Thymus (tissue), 11 donors: ENCODE measurements at regions not wholly inside any gene's neighbourhood (a gene's known extent, or its start where the extent isn't known, plus 50 kb on each side); places are given as distances from the start of the nearest gene placed in this dataset.

Experiments
- DNase-seq, 9 donors: peaks; one replicate each; pipeline ENCODE4 v3.0.0-alpha.2; 2013; ENCODE audit warnings: low spot score in 9 of 9, low read depth in 6 of 9, missing footprints in 1 of 9
- H3K27ac ChIP-seq, 2 donors: one replicate each; pipeline ENCODE4 v1.5.1; 2013; ENCODE audit warnings: control low read depth in 1 of 2, low read depth in 1 of 2, low read length in 1 of 2, mild to moderate bottlenecking in 1 of 2, moderate library complexity in 1 of 2
- H3K27me3 ChIP-seq, 2 donors: one replicate each; pipeline ENCODE4 v1.5.1; 2013; ENCODE audit warnings: low read length in 1 of 2; ENCODE audit not compliant: control insufficient read depth in 2 of 2, insufficient read depth in 1 of 2
- H3K36me3 ChIP-seq, 2 donors: one replicate each; pipeline ENCODE4 v1.5.1; 2013; ENCODE audit warnings: low read length in 1 of 2, mild to moderate bottlenecking in 1 of 2, moderate library complexity in 1 of 2; ENCODE audit not compliant: control insufficient read depth in 2 of 2, insufficient read depth in 2 of 2
- H3K4me1 ChIP-seq, 2 donors: one replicate each; pipeline ENCODE4 v1.5.1; 2013; ENCODE audit warnings: low read length in 2 of 2; ENCODE audit not compliant: control insufficient read depth in 2 of 2, insufficient read depth in 2 of 2
- H3K4me3 ChIP-seq, 2 donors: one replicate each; pipeline ENCODE4 v1.5.1; 2013; ENCODE audit warnings: low read length in 2 of 2, control low read depth in 1 of 2, mild to moderate bottlenecking in 1 of 2
- H3K9me3 ChIP-seq, 2 donors: one replicate each; pipeline ENCODE4 v1.5.1; 2013; ENCODE audit warnings: low read length in 1 of 2, mild to moderate bottlenecking in 1 of 2; ENCODE audit not compliant: control insufficient read depth in 2 of 2, insufficient read depth in 1 of 2
- WGBS: extraction: QIAGEN DNeasy Blood & Tissue Kit; methylation state at CpG from one replicate; pipeline ENCODE4 v1.1.7; 2013; 5-methylcytosine and 5-hydroxymethylcytosine counted together
- donor health status: healthy.

GRCh38 chr1:106458866-106459265 lies 597.6 kb upstream of the PRMT6 start:
- no peak overlapping the region for H3K27ac ChIP-seq
- H3K4me1 ChIP-seq, result no peaks in the 10 kb centered on the region
- no peaks in the 10 kb centered on the region for H3K27me3 ChIP-seq
- DNase-seq, result no peak
- H3K9me3 ChIP-seq, result no peaks in the 10 kb centered on the region
- H3K36me3 ChIP-seq, result no peaks in the 10 kb centered on the region
- 88% methylated on average over 4 of the region's 4 CpGs for WGBS
- no peak overlapping the region for H3K4me3 ChIP-seq

DNA sequence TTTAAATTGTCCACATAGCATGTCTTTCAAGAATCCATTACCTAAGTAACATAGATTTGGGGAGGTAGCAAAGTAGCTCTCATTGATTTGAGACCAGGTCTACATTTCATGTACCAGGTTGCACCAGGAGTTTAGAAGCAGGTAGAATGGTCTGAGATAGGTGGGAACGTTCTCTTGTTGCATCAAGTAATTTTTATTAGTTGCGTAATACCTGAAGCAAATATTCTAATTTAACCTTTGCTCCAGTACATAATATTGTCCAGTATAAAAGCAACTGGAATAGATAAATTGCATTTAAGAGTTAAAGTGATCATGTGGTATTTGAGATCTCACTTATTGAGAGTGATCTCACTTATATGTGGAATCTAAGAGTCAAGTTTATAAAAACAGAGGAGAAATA lies 597.1 kb upstream of the PRMT6 start:
- no peak overlapping the region for H3K4me3 ChIP-seq
- no peaks in the 10 kb centered on the region for H3K27me3 ChIP-seq
- H3K4me1 ChIP-seq, result no peaks in the 10 kb centered on the region
- no peaks in the 10 kb centered on the region for H3K9me3 ChIP-seq
- WGBS, result 92% methylated on average over 2 of the region's 2 CpGs
- no peak overlapping the region for H3K27ac ChIP-seq
- no peaks in the 10 kb centered on the region for H3K36me3 ChIP-seq
- DNase-seq, result no peak

DNA sequence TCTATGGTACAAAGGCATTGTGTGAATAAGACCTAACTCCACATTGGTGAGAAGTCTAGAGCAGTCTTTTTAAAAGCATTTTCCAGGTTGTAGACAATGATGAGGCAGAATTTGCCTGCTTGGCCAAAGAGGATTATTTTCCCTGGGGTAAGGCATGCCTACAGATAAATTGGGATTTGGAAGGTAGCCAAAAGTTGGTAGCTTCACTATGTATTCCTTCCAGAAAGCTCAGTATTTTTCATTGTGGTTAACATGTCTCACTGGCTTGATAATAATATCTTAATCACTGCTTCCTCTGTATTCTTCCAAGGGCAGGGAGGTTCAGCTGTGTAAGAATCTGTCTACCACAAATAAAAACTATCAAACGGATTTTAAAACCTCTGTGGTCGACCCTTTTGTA lies 590.8 kb upstream of the PRMT6 start:
- DNase-seq, result no peak
- Histone ChIP-seq H3K27me3 (no peaks in the 10 kb centered on the region), H3K4me3 (no peak overlapping the region), H3K9me3 (peaks cover 0 to 6% of the 10 kb centered on the region in 2 donors), H3K36me3 (no peaks in the 10 kb centered on the region), H3K27ac (no peak overlapping the region), H3K4me1 (no peaks in the 10 kb centered on the region)
- WGBS, result 91% methylated on average over 2 of the region's 2 CpGs

- Histone ChIP-seq H3K4me1 (no peaks in the 10 kb centered on the region), H3K36me3 (no peaks in the 10 kb centered on the region), H3K4me3 (no peak overlapping the region), H3K27ac (no peak overlapping the region), H3K9me3 (peaks cover 0 to 11% of the 10 kb centered on the region in 2 donors), H3K27me3 (no peaks in the 10 kb centered on the region)
- DNase-seq, result no peak
- 80% methylated on average over 3 of the region's 3 CpGs for WGBS
Measured at GRCh38 chr1:106480629-106481028, 575.8 kb upstream of the PRMT6 start.

- no peaks in the 10 kb centered on the region for H3K9me3 ChIP-seq
- H3K4me3 ChIP-seq, result no peak overlapping the region
- WGBS, result 94% methylated on average over 4 of the region's 4 CpGs
- no peaks in the 10 kb centered on the region for H3K4me1 ChIP-seq
- DNase-seq, result no peak
- H3K36me3 ChIP-seq, result no peaks in the 10 kb centered on the region
- H3K27ac ChIP-seq, result no peak overlapping the region
- H3K27me3 ChIP-seq, result no peaks in the 10 kb centered on the region
Measured at GRCh38 chr1:106492880-106493279, 563.6 kb upstream of the PRMT6 start.

GRCh38 chr1:106494646-106495045 lies 561.8 kb upstream of the PRMT6 start:
- WGBS, result 100% methylated on average over 1 of the region's 1 CpG
- Histone ChIP-seq H3K36me3 (no peaks in the 10 kb centered on the region), H3K4me3 (no peak overlapping the region), H3K27ac (no peak overlapping the region), H3K27me3 (no peaks in the 10 kb centered on the region), H3K4me1 (no peaks in the 10 kb centered on the region), H3K9me3 (no peaks in the 10 kb centered on the region)
- no peak for DNase-seq

DNA sequence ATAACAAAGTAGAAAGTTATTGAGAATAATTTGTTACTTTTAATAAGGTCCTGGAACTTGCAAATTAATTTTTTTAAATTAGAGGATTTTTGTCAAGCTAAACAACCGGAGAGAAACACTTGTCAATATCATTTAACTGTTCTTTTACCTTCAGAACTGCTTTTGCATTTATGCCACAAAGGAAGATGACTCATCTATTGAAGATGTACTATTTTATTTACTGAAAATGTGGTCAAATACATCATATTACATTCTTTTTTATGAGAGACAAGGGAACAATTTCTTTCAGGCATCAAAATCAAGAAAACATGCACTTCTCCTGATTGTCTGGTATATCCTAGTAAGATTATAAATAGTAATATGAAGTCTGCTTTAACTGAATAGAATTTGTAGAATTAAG lies 558.2 kb upstream of the PRMT6 start:
- Histone ChIP-seq H3K4me1 (no peaks in the 10 kb centered on the region), H3K36me3 (no peaks in the 10 kb centered on the region), H3K27ac (no peak overlapping the region), H3K27me3 (no peaks in the 10 kb centered on the region), H3K9me3 (no peaks in the 10 kb centered on the region), H3K4me3 (no peak overlapping the region)
- DNase-seq, result no peak
- WGBS, result 84% methylated on average over 1 of the region's 1 CpG

GRCh38 chr1:106502659-106503058 lies 553.8 kb upstream of the PRMT6 start:
- DNase-seq, result no peak
- H3K27ac ChIP-seq, result no peak overlapping the region
- WGBS, result 93% methylated on average over 1 of the region's 1 CpG
- H3K4me3 ChIP-seq, result no peak overlapping the region
- no peaks in the 10 kb centered on the region for H3K9me3 ChIP-seq
- H3K4me1 ChIP-seq, result no peaks in the 10 kb centered on the region
- H3K36me3 ChIP-seq, result no peaks in the 10 kb centered on the region
- no peaks in the 10 kb centered on the region for H3K27me3 ChIP-seq

- Histone ChIP-seq H3K4me3 (no peak overlapping the region), H3K27me3 (no peaks in the 10 kb centered on the region), H3K27ac (no peak overlapping the region), H3K4me1 (no peaks in the 10 kb centered on the region), H3K9me3 (no peaks in the 10 kb centered on the region), H3K36me3 (no peaks in the 10 kb centered on the region)
- DNase-seq, result no peak
- WGBS, result 54% methylated on average over 3 of the region's 3 CpGs
Measured at GRCh38 chr1:106515375-106515774, 541.1 kb upstream of the PRMT6 start.

- H3K27ac ChIP-seq, result no peak overlapping the region
- H3K27me3 ChIP-seq, result no peaks in the 10 kb centered on the region
- no peak for DNase-seq
- H3K9me3 ChIP-seq, result no peaks in the 10 kb centered on the region
- H3K36me3 ChIP-seq, result no peaks in the 10 kb centered on the region
- H3K4me1 ChIP-seq, result no peaks in the 10 kb centered on the region
- 89% methylated on average over 3 of the region's 3 CpGs for WGBS
- no peak overlapping the region for H3K4me3 ChIP-seq
Measured at GRCh38 chr1:106517224-106517623, 539.2 kb upstream of the PRMT6 start.
